Type B pancreatic cell (in vitro differentiated cells): ENCODE measurements at regions not wholly inside any gene's neighbourhood (a gene's known extent, or its start where the extent isn't known, plus 50 kb on each side); places are given as distances from the start of the nearest gene placed in this dataset.
"Not testable (repeated sequence)": the region's sequence is repeated elsewhere in the genome, so short reads cannot be mapped to it uniquely, and the experiment has no call there.

Experiments used
- DNase-seq: peaks from one replicate; pipeline ENCODE4 v3.0.0; 2021; ENCODE audit warnings: mixed read lengths; ENCODE audit not compliant: unreplicated experiment; ENCODE audit errors: extremely low spot score
- H3K27ac Mint-ChIP-seq: 2 replicates; pipeline ENCODE4 v1.8.0; 2021; ENCODE audit warnings: mild to moderate bottlenecking, mixed read lengths
- H3K27me3 Mint-ChIP-seq: 2 replicates; pipeline ENCODE4 v1.8.0; 2021; ENCODE audit warnings: mixed read lengths
- H3K36me3 Mint-ChIP-seq: 2 replicates; pipeline ENCODE4 v1.8.0; 2021; ENCODE audit warnings: mixed read lengths
- H3K4me1 Mint-ChIP-seq: one replicate; pipeline ENCODE4 v1.8.0; 2021; ENCODE audit warnings: mixed read lengths; ENCODE audit not compliant: unreplicated experiment
- H3K4me3 Mint-ChIP-seq: 2 replicates; pipeline ENCODE4 v1.8.0; 2021; ENCODE audit warnings: mild to moderate bottlenecking, mixed read lengths
- H3K9me3 Mint-ChIP-seq: 2 replicates; pipeline ENCODE4 v1.8.0; 2021; ENCODE audit warnings: mixed read lengths
- CTCF ChIP-seq: fragments of 200-600 bp; sonication (generic); conservative IDR thresholded peaks from 2 replicates; pipeline ENCODE4 v1.5.0; 2021; ENCODE audit warnings: antibody characterized with exemption, mild to moderate bottlenecking

GRCh38 chr19:28359431-28360414, 853.2 kb downstream of the UQCRFS1 start:
- no peak for TF ChIP-seq CTCF
- no peak for DNase-seq
- H3K27ac Mint-ChIP-seq = no peak overlapping the region
- H3K4me3 Mint-ChIP-seq = no peak overlapping the region
- H3K4me1 Mint-ChIP-seq = no peaks in the 10 kb centered on the region
- H3K9me3 Mint-ChIP-seq = no peaks in the 10 kb centered on the region
- no peaks in the 10 kb centered on the region for H3K36me3 Mint-ChIP-seq
- H3K27me3 Mint-ChIP-seq = peaks cover 14% of the 10 kb centered on the region

GRCh38 chr19:28358633-28359032, 854.3 kb downstream of the UQCRFS1 start:
- Mint-ChIP-seq H3K27ac (no peak overlapping the region), H3K36me3 (no peaks in the 10 kb centered on the region), H3K4me3 (no peak overlapping the region), H3K27me3 (peaks cover 12% of the 10 kb centered on the region), H3K9me3 (no peaks in the 10 kb centered on the region), H3K4me1 (no peaks in the 10 kb centered on the region)
- no peak for TF ChIP-seq CTCF
- no peak for DNase-seq

GRCh38 chr19:28351761-28352160, 861.2 kb downstream of the UQCRFS1 start:
- H3K27ac Mint-ChIP-seq = no peak overlapping the region
- no peak for DNase-seq
- TF ChIP-seq CTCF = no peak

GRCh38 chr19:28351321-28351720, 861.6 kb downstream of the UQCRFS1 start:
- DNase-seq, H3K4me3 Mint-ChIP-seq, H3K36me3 Mint-ChIP-seq, H3K9me3 Mint-ChIP-seq, H3K27ac Mint-ChIP-seq, H3K4me1 Mint-ChIP-seq: not testable (repeated sequence)
- peaks cover 12% of the 10 kb centered on the region for H3K27me3 Mint-ChIP-seq

More at GRCh38 chr19:28351761-28352160, 861.2 kb downstream of the UQCRFS1 start:
- Mint-ChIP-seq H3K9me3 (no peaks in the 10 kb centered on the region), H3K4me1 (no peaks in the 10 kb centered on the region), H3K36me3 (no peaks in the 10 kb centered on the region), H3K4me3 (no peak overlapping the region), H3K27me3 (peaks cover 10% of the 10 kb centered on the region)

GRCh38 chr19:28350673-28351072, 862.3 kb downstream of the UQCRFS1 start:
- H3K27me3 Mint-ChIP-seq = peaks cover 17% of the 10 kb centered on the region
- H3K4me3 Mint-ChIP-seq = no peak overlapping the region
- TF ChIP-seq CTCF = no peak
- H3K27ac Mint-ChIP-seq = no peak overlapping the region
- H3K4me1 Mint-ChIP-seq = no peaks in the 10 kb centered on the region
- no peak for DNase-seq
- no peaks in the 10 kb centered on the region for H3K36me3 Mint-ChIP-seq
- no peaks in the 10 kb centered on the region for H3K9me3 Mint-ChIP-seq

- H3K27me3 Mint-ChIP-seq = peaks cover 19% of the 10 kb centered on the region
- H3K4me3 Mint-ChIP-seq = no peak overlapping the region
- H3K4me1 Mint-ChIP-seq = no peaks in the 10 kb centered on the region
- TF ChIP-seq CTCF = no peak
- no peaks in the 10 kb centered on the region for H3K9me3 Mint-ChIP-seq
- no peak overlapping the region for H3K27ac Mint-ChIP-seq
- DNase-seq = no peak
- H3K36me3 Mint-ChIP-seq = no peaks in the 10 kb centered on the region
Measured at GRCh38 chr19:28350037-28350436, 862.9 kb downstream of the UQCRFS1 start.
